ENCODE measurements at regions not wholly inside any gene's neighbourhood (a gene's known extent, or its start where the extent isn't known, plus 50 kb on each side); places are given as distances from the start of the nearest gene placed in this dataset.

GRCh38 chr12:90027889-90028634 is 319.4 kb upstream of the ATP2B1 start:
- Mint-ChIP-seq H3K36me3 (ENCODE audit: insufficient read depth, unreplicated experiment) (no peaks in the 10 kb centered on the region), H3K27ac (ENCODE audit: unreplicated experiment) (no peak overlapping the region), H3K9me3 (ENCODE audit: low read depth, unreplicated experiment) (no peaks in the 10 kb centered on the region), H3K4me1 (ENCODE audit: low read depth, unreplicated experiment) (peaks cover 8% of the 10 kb centered on the region), H3K4me3 (ENCODE audit: low read depth, unreplicated experiment) (no peak overlapping the region), H3K27me3 (ENCODE audit: unreplicated experiment) (no peaks in the 10 kb centered on the region)
- CTCF ChIA-PET: no interaction called here
- DNase-seq: no peak
- TF ChIP-seq CTCF (IDR thresholded peaks at IDR 0.05; ENCODE audit: unreplicated experiment): no peak
- no TSS peak for BruUV-seq (replicated peaks)
- intact Hi-C loops (cut with micrococcal nuclease; ENCODE audit: unreplicated experiment): no loop called here

GRCh38 chr12:90027041-90027440 is 318.4 kb upstream of the ATP2B1 start:
- no peak for DNase-seq
- Mint-ChIP-seq H3K36me3 (ENCODE audit: insufficient read depth, unreplicated experiment) (no peaks in the 10 kb centered on the region), H3K4me1 (ENCODE audit: low read depth, unreplicated experiment) (peaks cover 8% of the 10 kb centered on the region), H3K27ac (ENCODE audit: unreplicated experiment) (no peak overlapping the region), H3K4me3 (ENCODE audit: low read depth, unreplicated experiment) (no peak overlapping the region), H3K27me3 (ENCODE audit: unreplicated experiment) (no peaks in the 10 kb centered on the region), H3K9me3 (ENCODE audit: low read depth, unreplicated experiment) (no peaks in the 10 kb centered on the region)
- CTCF ChIA-PET: interaction anchor here (0.6 kb wide), 1 partner anchor 1352 kb away, joined by 3 read pairs; no protein-coding TSS in a partner anchor
- no TSS peak for BruUV-seq (replicated peaks)
- TF ChIP-seq CTCF (IDR thresholded peaks at IDR 0.05; ENCODE audit: unreplicated experiment): no peak
- intact Hi-C loops (cut with micrococcal nuclease; ENCODE audit: unreplicated experiment): no loop called here

GRCh38 chr12:90026516-90026915 is 317.9 kb upstream of the ATP2B1 start:
- Mint-ChIP-seq H3K27ac (ENCODE audit: unreplicated experiment) (no peak overlapping the region), H3K27me3 (ENCODE audit: unreplicated experiment) (no peaks in the 10 kb centered on the region), H3K4me1 (ENCODE audit: low read depth, unreplicated experiment) (peaks cover 8% of the 10 kb centered on the region), H3K36me3 (ENCODE audit: insufficient read depth, unreplicated experiment) (no peaks in the 10 kb centered on the region), H3K4me3 (ENCODE audit: low read depth, unreplicated experiment) (no peak overlapping the region), H3K9me3 (ENCODE audit: low read depth, unreplicated experiment) (no peaks in the 10 kb centered on the region)
- DNase-seq: no peak
- CTCF ChIA-PET: interaction anchor here (0.6 kb wide), 1 partner anchor 1353 kb away, joined by 3 read pairs; no protein-coding TSS in a partner anchor
- no peak for TF ChIP-seq CTCF (IDR thresholded peaks at IDR 0.05; ENCODE audit: unreplicated experiment)
- intact Hi-C loops (cut with micrococcal nuclease; ENCODE audit: unreplicated experiment): no loop called here
- BruUV-seq (replicated peaks): no TSS peak

GRCh38 chr12:90024262-90024661 is 315.6 kb upstream of the ATP2B1 start:
- CTCF ChIA-PET: no interaction called here
- no peak overlapping the region for H3K27ac Mint-ChIP-seq (ENCODE audit: unreplicated experiment)
- H3K36me3 Mint-ChIP-seq (ENCODE audit: insufficient read depth, unreplicated experiment): no peaks in the 10 kb centered on the region
- H3K27me3 Mint-ChIP-seq (ENCODE audit: unreplicated experiment): no peaks in the 10 kb centered on the region
- TF ChIP-seq CTCF (IDR thresholded peaks at IDR 0.05; ENCODE audit: unreplicated experiment): no peak
- H3K4me1 Mint-ChIP-seq (ENCODE audit: low read depth, unreplicated experiment): peaks cover 8% of the 10 kb centered on the region
- no TSS peak for BruUV-seq (replicated peaks)
- no peak overlapping the region for H3K4me3 Mint-ChIP-seq (ENCODE audit: low read depth, unreplicated experiment)
- no peak for DNase-seq
- intact Hi-C loops (cut with micrococcal nuclease; ENCODE audit: unreplicated experiment): no loop called here
- H3K9me3 Mint-ChIP-seq (ENCODE audit: low read depth, unreplicated experiment): no peaks in the 10 kb centered on the region
